SK-N-MC (cell line): ENCODE measurements at regions not wholly inside any gene's neighbourhood (a gene's known extent, or its start where the extent isn't known, plus 50 kb on each side); places are given as distances from the start of the nearest gene placed in this dataset.

Experiments
- EZH2 ChIP-seq: fragments of 200-600 bp; sonication (generic); IDR thresholded peaks from one replicate; pipeline ENCODE4 v1.6.1; 2017; ENCODE audit warnings: antibody characterized with exemption
- FOXP2 ChIP-seq: optimal IDR thresholded peaks from 2 replicates; pipeline ENCODE3; 2011; ENCODE audit warnings: mild to moderate bottlenecking, moderate library complexity; ENCODE audit not compliant: insufficient read depth; ENCODE audit errors: extremely low read length, control extremely low read depth
- POLR2AphosphoS5 ChIP-seq: IDR thresholded peaks from 2 replicates; pipeline ENCODE4 v1.6.1; 2012; ENCODE audit warnings: mild to moderate bottlenecking, low read depth, low read length, borderline replicate concordance

GRCh38 chr1:30472526-30472925, 250.9 kb downstream of the MATN1 start:
- no peak for TF ChIP-seq POLR2AphosphoS5
- TF ChIP-seq EZH2: no peak
- no peak for TF ChIP-seq FOXP2
